C4-2B (cell line): ENCODE measurements at regions not wholly inside any gene's neighbourhood (a gene's known extent, or its start where the extent isn't known, plus 50 kb on each side); places are given as distances from the start of the nearest gene placed in this dataset.

Experiments used
- H3K27ac ChIP-seq: fragments of 450-650 bp; 2 replicates; pipeline ENCODE4 v1.5.1; 2017
- ZFX ChIP-seq: fragments of 450-650 bp; IDR thresholded peaks from 2 replicates; pipeline ENCODE4 v1.6.1; 2017
- TF ChIP-seq, protein P1 (sequence below): fragments of 450-650 bp; conservative IDR thresholded peaks from 2 replicates; pipeline ENCODE4 v1.5.1; 2017; ENCODE audit warnings: mild to moderate bottlenecking

DNA sequence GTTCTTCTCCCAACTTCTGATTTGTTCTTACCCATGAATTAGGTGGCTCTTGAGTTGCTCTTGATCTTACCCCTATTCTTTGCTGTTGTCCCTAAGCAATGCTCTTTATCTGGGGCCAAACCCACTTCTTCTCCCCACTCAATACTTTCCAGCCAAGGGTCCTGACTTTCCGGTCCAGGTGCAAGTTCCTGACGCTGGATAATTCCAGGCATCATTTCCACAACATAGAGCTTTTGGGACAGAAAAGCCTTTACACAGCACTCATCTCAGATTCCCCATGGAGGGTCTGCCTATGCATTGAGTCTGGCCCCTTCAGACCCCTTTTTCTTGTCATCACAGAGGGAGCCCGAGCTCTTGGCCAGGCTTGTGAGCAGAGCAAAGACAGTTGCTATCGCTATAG is 85.4 kb upstream of the BOC start:
- no peak overlapping the region for H3K27ac ChIP-seq
- TF ChIP-seq ZFX, result no peak
- TF ChIP-seq, protein P1, sequence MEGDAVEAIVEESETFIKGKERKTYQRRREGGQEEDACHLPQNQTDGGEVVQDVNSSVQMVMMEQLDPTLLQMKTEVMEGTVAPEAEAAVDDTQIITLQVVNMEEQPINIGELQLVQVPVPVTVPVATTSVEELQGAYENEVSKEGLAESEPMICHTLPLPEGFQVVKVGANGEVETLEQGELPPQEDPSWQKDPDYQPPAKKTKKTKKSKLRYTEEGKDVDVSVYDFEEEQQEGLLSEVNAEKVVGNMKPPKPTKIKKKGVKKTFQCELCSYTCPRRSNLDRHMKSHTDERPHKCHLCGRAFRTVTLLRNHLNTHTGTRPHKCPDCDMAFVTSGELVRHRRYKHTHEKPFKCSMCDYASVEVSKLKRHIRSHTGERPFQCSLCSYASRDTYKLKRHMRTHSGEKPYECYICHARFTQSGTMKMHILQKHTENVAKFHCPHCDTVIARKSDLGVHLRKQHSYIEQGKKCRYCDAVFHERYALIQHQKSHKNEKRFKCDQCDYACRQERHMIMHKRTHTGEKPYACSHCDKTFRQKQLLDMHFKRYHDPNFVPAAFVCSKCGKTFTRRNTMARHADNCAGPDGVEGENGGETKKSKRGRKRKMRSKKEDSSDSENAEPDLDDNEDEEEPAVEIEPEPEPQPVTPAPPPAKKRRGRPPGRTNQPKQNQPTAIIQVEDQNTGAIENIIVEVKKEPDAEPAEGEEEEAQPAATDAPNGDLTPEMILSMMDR, result no peak

DNA sequence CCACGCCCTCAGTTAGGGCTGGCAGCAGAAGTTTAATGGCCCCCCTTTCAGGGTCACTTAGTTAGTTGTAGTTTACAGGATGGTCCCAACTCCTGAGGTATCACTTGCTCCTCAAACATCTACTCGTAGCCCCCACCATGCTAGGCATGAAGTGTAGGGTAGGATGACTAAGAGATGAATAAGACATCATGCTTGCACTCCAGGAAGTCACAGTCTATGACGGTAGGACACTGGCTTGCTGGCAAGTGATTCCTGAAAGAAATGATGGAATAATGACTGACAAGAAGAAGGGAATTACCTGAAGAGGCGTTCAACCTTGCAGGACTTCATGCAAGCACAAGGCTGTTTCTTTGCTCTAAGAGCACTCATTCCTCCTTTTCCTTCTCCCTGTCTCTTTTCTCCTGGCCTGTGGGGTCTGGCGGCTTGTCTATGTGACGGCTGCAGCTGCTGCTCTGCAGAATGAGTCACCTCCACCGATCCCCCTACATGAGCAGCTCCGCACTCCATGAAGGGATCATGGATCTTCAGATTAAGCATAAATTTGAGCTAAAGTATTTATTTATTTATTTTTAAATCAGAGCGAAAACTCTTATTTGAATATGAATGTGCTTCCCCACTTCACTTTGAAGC is 82.9 kb upstream of the BOC start:
- no peak for TF ChIP-seq ZFX
- TF ChIP-seq, protein P1, result no peak
- H3K27ac ChIP-seq, result no peak overlapping the region

DNA sequence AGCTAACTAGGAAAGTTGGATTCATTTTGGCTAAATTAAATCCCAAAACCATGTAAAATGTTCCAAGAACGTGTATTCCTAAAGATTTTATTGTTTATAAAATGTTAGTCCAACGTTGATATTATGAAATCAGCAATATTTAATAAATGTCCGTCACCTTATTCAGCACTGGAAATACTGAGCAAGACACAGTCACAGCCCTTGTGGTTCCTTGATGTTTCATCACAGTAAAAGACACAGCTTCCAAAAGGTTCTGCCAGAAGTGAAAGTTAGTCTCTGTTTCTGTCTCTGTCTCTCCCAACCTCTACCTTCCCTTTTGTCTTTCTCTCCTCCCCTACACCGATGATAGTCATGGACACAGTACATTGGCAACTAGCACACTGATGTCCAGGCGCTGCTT is 82.2 kb upstream of the BOC start:
- TF ChIP-seq, protein P1, result no peak
- no peak for TF ChIP-seq ZFX
- H3K27ac ChIP-seq, result no peak overlapping the region

DNA sequence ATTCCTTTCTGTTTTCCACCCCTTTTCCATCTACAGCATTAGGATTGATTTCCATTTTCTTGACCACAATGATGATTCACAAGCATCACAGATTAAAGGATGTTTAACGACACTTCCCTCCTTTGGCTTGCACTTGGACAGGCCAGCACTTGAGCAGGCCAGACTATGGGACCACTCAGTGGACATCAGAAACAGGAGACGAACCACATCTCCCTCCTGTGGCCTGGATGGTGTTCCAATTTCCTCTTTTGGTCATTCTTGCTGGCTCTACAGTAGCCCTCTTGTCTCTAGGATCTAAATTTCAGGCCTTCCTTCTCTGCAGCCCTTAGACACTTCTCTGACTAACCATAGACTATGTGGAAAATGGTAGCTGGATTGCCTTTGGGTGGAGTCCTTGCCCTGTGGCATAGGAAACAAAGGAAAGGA is 78.8 kb upstream of the BOC start:
- H3K27ac ChIP-seq, result no peak overlapping the region
- TF ChIP-seq ZFX, result no peak
- TF ChIP-seq, protein P1, result no peak

DNA sequence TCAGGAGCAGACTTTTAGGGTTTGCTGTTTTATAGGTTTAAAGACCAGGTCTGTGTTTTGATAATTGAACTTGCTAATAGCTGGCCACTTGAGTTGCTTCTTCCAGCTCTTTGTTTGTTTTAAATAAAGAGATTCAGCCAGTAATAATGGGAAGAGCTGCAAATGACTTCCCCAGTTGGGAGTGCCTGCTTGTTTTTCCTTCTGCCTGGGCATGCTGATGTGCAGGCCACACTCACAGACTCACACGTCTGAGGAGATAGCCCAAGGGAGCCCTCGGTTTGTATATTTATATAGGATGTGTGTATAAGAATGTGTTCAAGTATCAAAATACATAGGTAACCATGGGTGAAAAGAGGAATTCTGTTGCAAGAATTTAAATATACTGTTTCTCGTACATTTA is 78.2 kb upstream of the BOC start:
- H3K27ac ChIP-seq, result no peak overlapping the region
- TF ChIP-seq, protein P1, result no peak
- TF ChIP-seq ZFX, result no peak

DNA sequence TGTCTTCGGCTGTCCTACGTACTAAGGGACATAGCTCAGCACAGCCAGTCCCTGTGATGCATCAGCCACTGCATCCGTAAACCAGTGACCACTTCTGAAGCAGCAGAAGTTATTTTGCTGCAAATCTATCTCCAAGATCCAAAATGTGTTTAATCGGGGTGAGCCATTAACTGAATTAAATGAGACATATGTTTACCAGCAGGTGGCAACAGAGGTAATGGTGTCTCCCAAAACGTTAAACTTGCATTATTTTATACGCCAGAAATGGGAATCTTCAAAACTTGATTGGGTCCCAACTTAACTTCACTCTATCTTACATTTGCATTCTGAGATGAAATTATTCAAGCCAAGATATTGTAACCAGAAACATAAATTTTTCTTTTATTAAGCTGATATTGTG is 75.3 kb upstream of the BOC start:
- TF ChIP-seq, protein P1, result peak; percentile 73
- TF ChIP-seq ZFX, result no peak
- no peak overlapping the region for H3K27ac ChIP-seq

DNA sequence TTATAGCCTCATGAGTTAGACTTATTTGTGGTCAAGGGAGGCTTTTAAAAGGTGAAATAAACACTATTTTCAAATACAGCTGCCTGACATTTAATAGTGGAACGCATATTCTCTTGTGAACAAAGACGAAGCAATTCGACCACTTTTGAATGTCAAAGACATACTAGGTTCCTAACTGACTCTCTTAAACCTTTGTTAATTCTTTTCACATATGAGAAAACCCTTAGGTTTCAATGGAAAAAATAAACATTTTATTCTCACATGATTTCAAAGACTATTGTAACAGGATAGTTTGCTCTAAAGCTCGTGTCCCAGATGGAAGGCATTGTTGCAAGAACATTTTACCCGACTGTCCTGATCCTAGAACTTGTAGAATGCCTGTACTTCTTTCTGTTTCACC is 74.8 kb upstream of the BOC start:
- TF ChIP-seq, protein P1, result no peak
- no peak for TF ChIP-seq ZFX
- H3K27ac ChIP-seq, result no peak overlapping the region
